K562 (cell line): ENCODE measurements at regions not wholly inside any gene's neighbourhood (a gene's known extent, or its start where the extent isn't known, plus 50 kb on each side); places are given as distances from the start of the nearest gene placed in this dataset.

Experiments
- BCLAF1 ChIP-seq, 2 experiments: fragments of 450-650 bp in 1 of 2; IDR thresholded peaks; 2 replicates each; pipeline ENCODE4 v1.6.1; 2011 to 2017; ENCODE audit warnings: low read depth in 2 of 2, antibody characterized with exemption in 1 of 2, borderline replicate concordance in 1 of 2, low read length in 1 of 2, mild to moderate bottlenecking in 1 of 2, mixed read lengths in 1 of 2; ENCODE audit not compliant: control insufficient read depth in 1 of 2
- BCOR ChIP-seq: fragments of 450-650 bp; IDR thresholded peaks from 2 replicates; pipeline ENCODE4 v1.6.1; 2016
- ELF4 ChIP-seq: fragments of 450-650 bp; formaldehyde crosslinking; IDR thresholded peaks from 2 replicates; pipeline ENCODE4 v1.4.0; 2022; ENCODE audit warnings: missing genetic modification characterization
- MTA3 ChIP-seq: fragments of 450-650 bp; formaldehyde crosslinking; IDR thresholded peaks from 2 replicates; pipeline ENCODE4 v1.6.1; 2017; ENCODE audit warnings: mild to moderate bottlenecking, borderline replicate concordance
- NR3C1 ChIP-seq: sonication (generic); formaldehyde crosslinking; IDR thresholded peaks from 2 replicates; pipeline ENCODE4 v1.8.1; 2022; ENCODE audit warnings: missing genetic modification reagents
- STAG1 ChIP-seq: sonication (generic); formaldehyde crosslinking; IDR thresholded peaks from 2 replicates; pipeline ENCODE4 v1.5.0; 2020; ENCODE audit warnings: missing genetic modification reagents, borderline replicate concordance
- ZBTB11 ChIP-seq, 3 experiments: fragments of 200-800 bp in 1 of 3; fragments of 250-450 bp in 1 of 3; fragments of 450-650 bp in 1 of 3; sonication (Bioruptor Pico) in 1 of 3; sonication (Bioruptor generic) in 1 of 3; formaldehyde crosslinking in 1 of 3; IDR thresholded peaks; 2 replicates each; pipeline versions ENCODE4 v1.6.1 to v1.8.0; 2016 to 2022; ENCODE audit warnings: mild to moderate bottlenecking in 2 of 3, missing genetic modification characterization in 2 of 3, missing compliant biosample characterization in 1 of 3, moderate library complexity in 1 of 3

GRCh38 chr15:29883126-29883525, 60.9 kb upstream of the TJP1 start (continued):
- TF ChIP-seq ZBTB11 (CRISPR knock-in tag; IDR thresholded peaks at IDR 0.05) (no peak), NR3C1 (CRISPR knock-in tag) (no peak), BCLAF1 (IDR thresholded peaks at IDR 0.05; ENCODE audit: borderline replicate concordance in 1 of 2, control insufficient read depth in 1 of 2, low read depth in 2 of 2, low read length in 1 of 2) (no peak), MTA3 (no peak), ELF4 (CRISPR knock-in tag) (no peak), BCOR (no peak), STAG1 (CRISPR knock-in tag) (no peak)
